RCC 7860 (cell line): ENCODE measurements at regions not wholly inside any gene's neighbourhood (a gene's known extent, or its start where the extent isn't known, plus 50 kb on each side); places are given as distances from the start of the nearest gene placed in this dataset.
"Not testable (repeated sequence)": the region's sequence is repeated elsewhere in the genome, so short reads cannot be mapped to it uniquely, and the experiment has no call there.

Experiments used
- DNase-seq: peaks from one replicate; pipeline ENCODE4 v3.0.0-alpha.2; 2015; ENCODE audit warnings: low spot score
- FAIRE-seq: peaks from 2 replicates; lab custom pipeline; 2012; peaks lifted over from hg19 to GRCh38; lab: Jason Lieb, UNC

DNA sequence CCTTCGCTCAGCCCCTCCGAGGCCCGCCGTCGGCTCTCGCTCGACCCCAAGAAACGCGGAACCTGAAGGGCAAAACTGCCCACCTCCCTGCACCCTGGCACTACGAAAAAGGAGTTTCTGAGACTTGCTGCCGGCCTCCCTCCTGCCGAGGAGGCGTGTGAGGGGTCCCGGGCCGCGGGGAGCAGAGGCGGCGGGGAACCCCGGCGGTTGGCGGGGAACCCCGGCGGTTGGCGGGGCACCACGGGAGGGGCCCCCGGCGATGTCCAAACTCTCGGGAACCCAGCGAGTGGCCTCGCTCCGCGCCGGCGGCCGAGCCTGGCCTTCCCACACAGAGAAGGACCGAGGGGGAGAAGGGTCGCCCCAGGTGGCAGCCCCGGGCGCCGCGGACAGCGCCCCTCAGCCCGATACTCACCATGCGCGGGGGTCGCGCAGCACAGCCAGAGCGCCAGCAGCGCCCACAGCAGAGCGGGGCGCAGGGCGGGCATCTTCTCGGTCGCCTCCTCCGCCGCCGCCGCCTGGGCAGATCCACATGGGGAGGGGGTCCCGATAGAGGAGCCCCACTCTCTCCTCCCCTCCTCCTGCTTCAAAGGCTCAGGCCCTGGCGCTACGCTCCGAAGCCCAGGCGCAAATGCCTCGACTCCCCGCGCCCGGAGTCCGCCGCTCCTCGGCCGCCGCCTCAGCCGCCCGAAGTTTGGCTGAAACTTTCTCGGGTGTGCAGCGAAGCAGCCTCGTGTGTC, 69.4 kb upstream of the NUDT4B start:
- not testable (repeated sequence) for FAIRE-seq
- peak; percentile 1 for DNase-seq

DNA sequence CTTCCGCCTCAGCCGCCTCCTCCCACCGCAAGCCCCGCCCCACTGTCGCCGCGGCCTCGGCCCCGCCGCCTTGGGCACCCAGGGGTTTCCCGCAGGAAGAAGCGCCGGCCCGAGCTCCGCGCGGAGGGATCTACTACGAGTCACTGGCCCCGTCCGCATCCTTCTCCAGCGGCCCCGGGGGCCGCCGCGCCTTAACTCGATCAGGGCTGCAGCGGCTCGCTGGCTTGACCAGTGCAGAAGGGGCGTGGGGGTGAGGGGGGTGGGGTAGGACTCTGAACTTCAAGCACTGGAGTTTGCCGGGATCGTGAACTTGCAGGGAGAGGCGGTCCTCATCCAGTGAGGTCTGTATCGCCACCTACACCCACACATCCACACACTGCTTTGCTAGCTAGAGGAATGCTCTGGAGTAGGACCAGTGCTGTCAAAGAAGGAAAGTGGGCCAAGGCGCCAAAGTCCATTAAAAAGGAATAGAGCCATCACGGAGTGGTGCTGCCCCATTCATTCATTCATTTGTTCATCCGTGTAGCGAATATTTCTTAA, 68.7 kb upstream of the NUDT4B start:
- not testable (repeated sequence) for DNase-seq, FAIRE-seq

DNA sequence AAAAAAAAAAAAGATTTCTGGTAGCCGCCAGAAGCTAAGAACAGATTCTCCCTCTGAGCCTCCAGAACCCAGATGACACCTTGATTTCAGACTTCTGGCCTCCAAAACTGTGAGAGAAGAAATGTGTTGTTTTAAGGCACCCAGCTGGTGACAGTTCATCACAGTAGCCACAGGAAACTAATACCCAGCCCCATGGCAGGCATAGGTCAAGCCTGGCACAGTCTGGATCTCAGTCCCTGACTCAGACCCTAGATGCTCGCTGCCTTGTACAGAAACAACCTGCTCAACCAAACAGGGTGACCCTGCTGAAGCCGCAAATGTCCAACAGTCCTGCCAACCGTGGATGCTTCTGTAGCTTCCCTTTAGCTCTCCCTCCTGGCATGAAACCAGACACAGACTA, 61.8 kb upstream of the NUDT4B start:
- FAIRE-seq, DNase-seq: not testable (repeated sequence)

DNA sequence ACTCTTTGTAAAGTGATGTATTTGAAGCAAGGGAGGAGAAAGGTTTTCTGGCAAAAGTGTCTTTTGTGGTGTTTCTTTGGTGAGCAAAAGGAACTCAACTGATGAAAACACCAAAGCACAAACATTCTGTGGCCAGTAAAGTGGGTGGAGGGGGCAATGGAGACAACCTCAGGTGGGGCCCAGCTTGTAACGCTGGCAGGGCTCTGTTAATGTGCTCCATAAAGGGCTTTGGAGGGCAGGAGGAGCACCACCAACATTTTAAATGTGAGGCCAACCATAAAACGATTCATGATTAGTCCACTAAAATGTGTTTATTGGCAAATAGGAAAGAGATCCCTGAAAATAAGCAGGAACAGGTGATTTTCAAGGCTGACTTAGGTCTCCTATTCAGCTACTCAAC, 61.2 kb upstream of the NUDT4B start:
- DNase-seq, FAIRE-seq: not testable (repeated sequence)
